Suppressor macrophage treated with lipopolysaccharide for 1 hour (primary cell): ENCODE measurements at regions not wholly inside any gene's neighbourhood (a gene's known extent, or its start where the extent isn't known, plus 50 kb on each side); places are given as distances from the start of the nearest gene placed in this dataset.

ENCODE experiments used
- DNase-seq, 3 donors: peaks; one replicate each; pipeline ENCODE4 v3.0.0-alpha.2; 2020 to 2022

DNA sequence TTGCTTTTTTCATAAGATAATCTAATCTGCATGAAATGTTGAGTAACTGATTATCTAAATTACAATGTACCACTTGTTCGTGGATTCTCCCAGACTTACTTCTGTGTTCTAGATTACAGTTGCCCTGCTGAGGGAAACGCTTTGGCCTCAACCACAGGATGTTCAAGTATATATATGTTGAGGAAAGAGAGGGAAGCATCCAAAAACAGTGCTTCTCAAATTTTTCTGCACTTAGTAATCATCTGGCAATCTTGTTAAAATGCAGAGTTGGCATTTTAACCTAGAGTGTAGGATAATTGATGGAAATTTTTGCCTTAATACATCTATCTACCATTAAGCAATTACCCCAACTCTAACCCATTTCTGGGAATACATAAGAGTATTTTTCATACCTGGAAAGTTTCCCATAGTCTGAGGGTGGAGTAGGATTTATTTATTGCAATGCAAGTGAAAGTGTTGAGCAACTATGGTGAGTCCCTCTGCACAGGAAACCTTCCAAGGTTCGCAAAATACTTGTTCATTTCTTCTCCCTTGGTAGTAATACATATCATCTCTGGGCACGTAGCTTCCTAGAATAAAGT lies 59.6 kb upstream of the C1GALT1 start:
- peak; percentile 24 to 55 (median 39) for DNase-seq

- DNase-seq: peak in 2 of 3 donors; percentile 68 to 82
Measured at GRCh38 chr7:7125963-7126362, 56.4 kb upstream of the C1GALT1 start.

DNA sequence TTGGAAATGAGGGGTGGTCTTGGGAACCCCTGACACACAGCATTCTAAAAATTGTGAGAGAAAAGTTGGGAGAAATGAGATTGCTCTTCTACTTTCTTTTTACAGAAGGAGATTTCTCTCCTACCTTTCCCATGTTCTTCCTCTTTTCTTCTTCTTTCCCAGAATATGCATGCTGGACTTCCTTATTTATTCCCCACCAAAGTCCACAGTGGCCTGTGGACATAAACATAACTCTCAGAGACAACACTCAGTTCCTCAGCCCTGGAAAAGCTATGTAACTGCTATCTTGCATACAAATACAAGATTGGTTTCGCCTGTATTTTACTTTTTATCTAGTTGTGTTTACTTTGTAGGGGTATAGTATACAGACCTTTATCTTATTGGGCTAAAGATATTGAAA lies 54.6 kb upstream of the C1GALT1 start:
- peak in 2 of 3 donors; percentile 12 to 36 for DNase-seq

- no peak for DNase-seq
Measured at GRCh38 chr7:7129381-7129780, 53.0 kb upstream of the C1GALT1 start.

- DNase-seq: no peak
Measured at GRCh38 chr7:7131273-7131672, 51.1 kb upstream of the C1GALT1 start.
